Fibroblast of pulmonary artery (primary cell): ENCODE measurements at regions not wholly inside any gene's neighbourhood (a gene's known extent, or its start where the extent isn't known, plus 50 kb on each side); places are given as distances from the start of the nearest gene placed in this dataset.

ENCODE experiments used
- DNase-seq: peaks from one replicate; pipeline ENCODE4 v3.0.0-alpha.2; 2010; ENCODE audit warnings: low read depth
- H3K4me3 ChIP-seq: replicated peaks from 2 replicates; pipeline ENCODE4 v1.5.1; 2011; ENCODE audit warnings: low read depth, mild to moderate bottlenecking, control low read depth, low read length, moderate library complexity
- TF ChIP-seq, protein P1 (sequence below): IDR thresholded peaks from 2 replicates; pipeline ENCODE4 v1.5.1; 2011; ENCODE audit warnings: mild to moderate bottlenecking, control low read depth, low read length, inconsistent platforms; ENCODE audit errors: missing control alignments

DNA sequence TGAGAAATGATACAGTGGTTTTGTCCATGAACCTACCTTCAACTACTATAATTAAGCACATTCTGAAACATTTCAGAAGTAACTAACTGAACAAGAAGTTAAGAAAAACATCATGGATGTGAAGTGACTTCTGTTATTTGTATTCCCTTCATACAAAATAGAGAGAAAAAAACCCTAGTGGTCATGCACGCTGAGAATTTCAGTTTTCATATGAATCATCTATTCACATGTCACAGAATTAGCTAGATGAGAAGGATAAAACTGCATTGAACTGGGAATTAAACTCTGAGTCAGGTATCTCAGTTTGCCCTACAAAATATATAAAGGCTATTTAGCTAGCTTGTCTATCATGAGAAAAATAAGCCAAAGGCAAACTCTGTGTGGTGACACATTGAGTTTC lies 451.8 kb upstream of the FTMT start:
- TF ChIP-seq, protein P1, sequence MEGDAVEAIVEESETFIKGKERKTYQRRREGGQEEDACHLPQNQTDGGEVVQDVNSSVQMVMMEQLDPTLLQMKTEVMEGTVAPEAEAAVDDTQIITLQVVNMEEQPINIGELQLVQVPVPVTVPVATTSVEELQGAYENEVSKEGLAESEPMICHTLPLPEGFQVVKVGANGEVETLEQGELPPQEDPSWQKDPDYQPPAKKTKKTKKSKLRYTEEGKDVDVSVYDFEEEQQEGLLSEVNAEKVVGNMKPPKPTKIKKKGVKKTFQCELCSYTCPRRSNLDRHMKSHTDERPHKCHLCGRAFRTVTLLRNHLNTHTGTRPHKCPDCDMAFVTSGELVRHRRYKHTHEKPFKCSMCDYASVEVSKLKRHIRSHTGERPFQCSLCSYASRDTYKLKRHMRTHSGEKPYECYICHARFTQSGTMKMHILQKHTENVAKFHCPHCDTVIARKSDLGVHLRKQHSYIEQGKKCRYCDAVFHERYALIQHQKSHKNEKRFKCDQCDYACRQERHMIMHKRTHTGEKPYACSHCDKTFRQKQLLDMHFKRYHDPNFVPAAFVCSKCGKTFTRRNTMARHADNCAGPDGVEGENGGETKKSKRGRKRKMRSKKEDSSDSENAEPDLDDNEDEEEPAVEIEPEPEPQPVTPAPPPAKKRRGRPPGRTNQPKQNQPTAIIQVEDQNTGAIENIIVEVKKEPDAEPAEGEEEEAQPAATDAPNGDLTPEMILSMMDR = no peak

DNA sequence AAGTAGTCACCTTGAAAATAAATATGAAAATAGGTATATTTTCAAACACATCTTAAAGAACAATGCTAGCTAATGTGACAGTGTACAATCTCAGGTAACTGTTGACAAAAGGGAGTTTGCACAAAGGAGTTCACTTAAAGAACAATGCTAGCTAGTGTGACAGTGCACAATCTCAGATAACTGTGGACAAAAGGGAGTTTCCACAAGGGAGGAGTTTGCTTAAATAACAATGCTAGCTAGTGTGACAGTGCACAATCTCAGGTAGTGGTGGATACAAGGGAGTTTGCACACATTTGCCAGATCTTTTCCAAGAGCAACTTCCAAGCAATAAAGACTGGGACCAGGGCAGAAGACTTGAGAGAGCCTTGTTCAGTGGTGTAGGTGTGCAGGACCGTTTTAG lies 442.9 kb upstream of the FTMT start:
- TF ChIP-seq, protein P1 = no peak
- DNase-seq = no peak
- H3K4me3 ChIP-seq = no peak overlapping the region

More for the DNA sequence above, 451.8 kb upstream of the FTMT start:
- H3K4me3 ChIP-seq = no peak overlapping the region
- DNase-seq = no peak

DNA sequence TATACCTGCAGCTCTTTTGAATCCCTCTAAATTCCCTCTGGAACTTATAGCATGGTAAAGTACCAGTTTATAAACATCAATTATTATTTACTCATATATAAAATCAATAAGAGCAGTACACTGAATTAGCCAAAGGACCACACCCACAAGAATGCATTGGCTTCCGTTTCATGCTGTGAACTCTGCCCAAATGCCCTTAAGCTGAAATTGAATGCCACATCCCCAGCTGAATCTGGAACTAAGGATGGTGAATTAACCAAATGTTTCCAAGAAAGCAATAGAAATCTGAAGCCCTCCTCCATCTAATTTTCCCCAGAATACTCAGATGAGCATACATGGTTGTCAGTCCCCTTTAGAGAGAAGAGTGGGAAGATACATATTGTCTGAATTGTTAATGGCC lies 436.4 kb upstream of the FTMT start:
- H3K4me3 ChIP-seq = no peak overlapping the region
- no peak for DNase-seq
- TF ChIP-seq, protein P1 = no peak

DNA sequence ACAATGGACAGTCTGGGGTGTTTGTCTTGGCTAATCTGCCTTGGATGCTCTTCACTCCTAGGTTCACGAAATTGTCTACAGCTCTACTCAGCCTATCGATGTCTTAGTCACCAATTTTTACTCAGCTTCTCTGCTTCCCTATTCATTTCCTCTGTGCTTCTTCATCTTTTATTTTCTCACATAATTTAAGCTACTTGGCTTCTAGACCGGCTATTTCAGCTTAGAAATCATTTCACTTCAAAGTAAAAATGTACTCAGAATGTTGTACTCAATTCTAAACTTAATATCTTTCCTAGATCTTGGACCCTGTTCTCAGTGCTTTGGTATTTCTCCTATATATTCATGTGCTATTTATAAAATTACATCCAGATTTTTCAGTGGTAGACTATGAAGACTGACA lies 430.0 kb upstream of the FTMT start:
- TF ChIP-seq, protein P1 = no peak
- no peak for DNase-seq
- no peak overlapping the region for H3K4me3 ChIP-seq

DNA sequence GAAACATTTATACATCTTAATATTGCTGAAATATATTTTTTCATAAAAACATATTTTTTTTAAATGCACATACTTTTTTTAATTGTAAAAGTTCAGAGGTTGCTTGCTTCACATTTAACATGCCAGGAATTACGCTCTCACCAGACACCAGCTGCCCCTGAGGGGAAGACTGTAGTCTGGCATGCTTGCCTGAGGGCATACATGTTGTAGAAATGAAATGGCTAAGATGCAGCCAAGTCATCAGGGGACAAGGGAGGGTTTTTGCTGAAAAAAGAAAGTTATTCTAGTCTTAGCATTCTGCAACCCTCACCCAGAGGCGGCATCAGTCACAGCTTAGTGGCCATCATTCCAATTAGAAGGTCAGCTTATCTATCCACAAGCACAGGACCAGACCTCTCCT lies 426.7 kb upstream of the FTMT start:
- DNase-seq = no peak
- TF ChIP-seq, protein P1 = no peak
- H3K4me3 ChIP-seq = no peak overlapping the region

DNA sequence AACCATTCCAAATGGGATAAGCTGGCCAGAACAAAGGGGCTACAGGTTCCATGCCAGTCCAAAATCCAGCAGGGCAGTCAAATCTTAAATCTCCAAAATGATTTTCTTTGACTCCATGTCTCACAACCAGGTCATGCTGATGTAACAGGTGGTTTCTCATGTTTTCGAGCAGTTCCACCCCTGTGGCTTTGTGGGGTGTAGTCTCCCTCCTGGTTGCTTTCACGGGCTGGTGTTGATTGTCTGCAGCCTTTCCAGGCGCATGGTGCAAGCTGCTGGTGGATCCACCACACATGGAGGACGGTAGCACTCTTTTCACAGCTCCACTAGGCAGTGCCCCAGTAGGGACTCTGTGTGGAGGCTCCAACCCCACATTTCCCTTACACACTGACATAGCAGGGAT lies 425.5 kb upstream of the FTMT start:
- TF ChIP-seq, protein P1 = no peak
- no peak for DNase-seq
- H3K4me3 ChIP-seq = no peak overlapping the region

DNA sequence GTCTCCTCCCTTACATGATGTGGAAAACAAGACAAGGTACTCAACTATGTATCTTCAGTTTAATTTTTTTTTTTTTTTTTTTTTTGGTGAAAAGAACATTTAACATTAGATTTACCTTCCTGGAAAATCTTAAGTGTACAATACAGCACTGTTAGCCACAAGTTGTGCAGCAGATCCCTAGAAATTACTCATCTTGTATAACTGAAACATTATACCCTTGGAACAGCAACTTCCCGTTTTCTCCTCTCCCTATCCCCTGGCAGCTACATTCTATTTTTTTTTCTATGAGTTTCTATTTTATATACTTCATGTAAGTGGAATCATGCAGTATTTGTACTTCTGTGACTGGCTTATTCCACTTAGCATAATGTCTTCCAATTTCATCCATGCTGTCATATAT lies 421.9 kb upstream of the FTMT start:
- no peak overlapping the region for H3K4me3 ChIP-seq
- no peak for DNase-seq
- TF ChIP-seq, protein P1 = no peak
